Stimulated activated CD4-positive, alpha-beta T cell treated with anti-CD3 and anti-CD28 coated beads, Interleukin-2, amount 100 ng/mL, for 48 hours (primary cell): ENCODE measurements at regions not wholly inside any gene's neighbourhood (a gene's known extent, or its start where the extent isn't known, plus 50 kb on each side); places are given as distances from the start of the nearest gene placed in this dataset.
"Not testable (repeated sequence)": the region's sequence is repeated elsewhere in the genome, so short reads cannot be mapped to it uniquely, and the experiment has no call there.

ENCODE experiments used
- DNase-seq, 2 donors: peaks; one replicate each; pipeline ENCODE4 v3.0.0-alpha.2; 2020

DNA sequence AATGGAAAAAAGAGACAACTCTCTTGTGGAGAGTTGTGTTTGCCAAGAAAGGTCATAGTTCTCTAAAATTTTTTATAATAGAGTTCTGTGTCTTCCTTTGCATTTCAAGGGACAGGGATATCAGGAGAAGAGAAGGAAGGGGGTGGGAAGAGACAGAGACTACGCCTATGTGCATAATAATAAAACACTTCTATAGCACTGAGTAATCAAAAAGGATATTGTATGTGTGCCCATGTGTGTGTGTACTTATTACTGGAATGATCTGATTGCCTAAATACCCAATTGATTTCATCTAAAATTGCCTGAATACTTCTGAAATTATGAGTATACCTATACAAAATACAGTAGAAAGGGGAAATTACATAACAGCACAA is 803.7 kb upstream of the ACVR2A start:
- no peak for DNase-seq

DNA sequence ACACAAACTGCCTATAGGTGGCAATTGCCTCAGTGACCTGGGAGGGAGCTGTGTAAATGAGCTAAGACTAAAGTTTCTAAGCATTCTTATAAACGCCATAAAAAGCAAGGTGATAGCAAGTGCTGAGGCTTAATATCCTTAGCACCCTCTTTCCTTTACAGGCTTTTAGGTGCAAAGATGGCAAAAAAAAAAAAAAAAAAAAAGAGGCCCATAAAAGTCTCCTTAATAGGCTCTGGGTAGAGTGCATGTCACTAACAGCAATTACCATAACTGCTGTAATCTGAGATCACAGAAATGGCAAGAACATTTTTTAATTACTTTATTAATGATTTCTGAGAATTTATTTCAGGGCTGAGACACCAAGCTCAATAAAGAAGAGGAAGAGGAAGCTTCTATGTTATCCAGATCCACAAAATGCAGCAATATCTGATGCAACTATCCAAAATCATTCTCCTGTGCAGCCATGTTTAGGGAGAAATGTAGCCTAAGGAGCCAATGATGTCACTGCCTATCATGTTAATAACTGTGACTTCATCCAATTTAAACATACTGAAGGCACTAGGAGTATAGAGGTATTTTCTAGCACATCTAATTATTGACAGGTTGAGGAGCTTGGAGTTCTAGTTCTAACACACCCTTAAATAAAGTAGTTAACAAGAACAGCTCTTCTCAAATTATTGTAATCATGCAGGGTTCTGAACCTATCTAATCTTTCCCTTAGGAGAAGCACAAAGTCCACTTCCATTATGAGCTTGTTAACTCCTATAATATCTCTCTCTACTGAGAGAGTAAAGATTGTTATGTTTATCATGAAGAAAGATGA is 804.3 kb upstream of the ACVR2A start:
- no peak for DNase-seq

- no peak for DNase-seq
Measured at GRCh38 chr2:147037048-147037447, 807.8 kb upstream of the ACVR2A start.

DNA sequence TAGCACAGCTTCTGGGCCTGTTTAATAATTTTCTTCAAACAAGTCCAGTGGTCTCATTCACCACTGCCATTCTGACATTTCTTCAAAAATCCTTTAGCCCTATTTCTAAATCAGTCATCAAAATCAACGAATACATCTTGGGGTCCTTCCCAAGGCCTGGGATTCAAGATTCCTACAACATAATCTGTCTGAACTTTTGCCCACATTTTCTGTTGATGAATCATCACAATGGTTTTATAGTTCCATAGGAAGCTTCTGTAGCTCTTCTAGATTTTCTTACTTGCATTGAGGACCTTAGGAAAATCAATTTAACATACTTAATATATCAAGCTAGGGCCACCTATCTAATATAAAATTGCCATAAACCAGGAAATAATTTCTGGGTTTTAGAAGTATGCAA is 811.8 kb upstream of the ACVR2A start:
- DNase-seq, result no peak

DNA sequence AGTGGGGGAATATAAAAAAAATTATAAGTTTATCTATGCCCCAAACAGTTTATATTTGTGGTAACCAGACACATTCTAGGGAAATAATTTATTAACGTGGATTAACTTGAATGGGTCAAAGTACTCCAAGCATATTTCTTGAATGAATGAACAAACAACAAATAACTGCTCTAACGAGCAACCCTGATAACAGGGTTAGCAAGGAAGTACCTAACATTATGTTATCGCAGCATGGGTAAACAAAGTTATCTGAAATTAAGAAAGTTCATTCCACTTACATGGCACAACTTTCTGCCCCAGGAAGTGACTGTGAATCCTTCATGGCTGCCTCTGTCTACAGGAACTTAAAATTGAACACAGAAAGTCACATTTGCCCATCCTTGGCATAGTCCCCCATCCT is 812.9 kb upstream of the ACVR2A start:
- no peak for DNase-seq

DNA sequence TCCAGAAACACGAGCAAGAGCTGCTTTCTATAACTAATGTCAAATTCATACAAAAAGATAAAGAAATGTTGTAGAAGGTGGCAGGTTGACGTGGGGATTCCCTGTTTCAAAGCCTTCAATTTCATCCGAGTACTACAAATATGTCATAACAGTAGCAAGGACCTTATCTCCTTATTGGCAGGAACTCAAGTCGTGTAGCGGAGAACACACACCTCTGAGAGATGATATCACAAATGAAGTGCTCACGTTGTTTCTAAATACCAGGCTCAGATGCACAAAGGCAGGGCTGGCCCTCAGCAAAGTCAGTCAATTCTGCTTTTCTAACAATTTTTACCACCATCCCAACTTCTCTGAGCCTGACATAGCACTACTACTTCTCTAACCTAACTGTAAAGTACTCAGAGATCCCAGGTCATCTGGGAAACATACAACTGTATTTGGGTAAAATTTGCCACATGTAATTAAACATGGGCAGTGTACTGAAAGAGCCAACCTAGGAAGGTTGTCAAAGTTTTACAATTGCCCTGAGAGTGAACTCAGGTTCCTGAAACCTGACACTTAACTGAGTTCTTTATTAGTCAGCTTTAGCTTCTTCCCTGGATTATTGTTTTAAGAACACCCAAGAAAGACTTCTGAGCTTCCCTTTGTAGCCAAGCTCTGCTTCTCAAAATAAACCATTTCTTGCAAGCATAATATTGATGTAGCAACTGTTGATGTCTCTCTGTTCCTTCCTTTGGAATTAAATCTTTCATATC is 813.7 kb upstream of the ACVR2A start:
- DNase-seq, result no peak

DNA sequence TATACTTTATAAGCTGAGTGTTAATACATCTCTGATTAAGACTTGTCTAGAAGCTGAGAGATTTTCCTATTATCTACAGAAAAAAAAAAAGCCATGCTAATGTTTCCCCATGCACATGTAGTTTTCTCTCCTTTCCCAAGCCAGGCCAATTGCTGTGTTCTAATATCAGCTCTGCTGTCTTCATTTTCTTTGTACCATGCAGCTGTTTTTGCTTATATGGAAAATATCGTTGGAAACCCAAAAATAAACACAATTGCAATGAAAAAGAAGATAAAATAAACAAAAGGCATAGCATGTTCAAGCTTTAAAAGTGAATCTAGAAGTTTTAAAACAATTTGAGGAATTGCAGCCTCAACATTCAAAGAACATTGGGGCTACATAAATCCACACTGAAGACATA is 817.4 kb upstream of the ACVR2A start:
- DNase-seq, result no peak

DNA sequence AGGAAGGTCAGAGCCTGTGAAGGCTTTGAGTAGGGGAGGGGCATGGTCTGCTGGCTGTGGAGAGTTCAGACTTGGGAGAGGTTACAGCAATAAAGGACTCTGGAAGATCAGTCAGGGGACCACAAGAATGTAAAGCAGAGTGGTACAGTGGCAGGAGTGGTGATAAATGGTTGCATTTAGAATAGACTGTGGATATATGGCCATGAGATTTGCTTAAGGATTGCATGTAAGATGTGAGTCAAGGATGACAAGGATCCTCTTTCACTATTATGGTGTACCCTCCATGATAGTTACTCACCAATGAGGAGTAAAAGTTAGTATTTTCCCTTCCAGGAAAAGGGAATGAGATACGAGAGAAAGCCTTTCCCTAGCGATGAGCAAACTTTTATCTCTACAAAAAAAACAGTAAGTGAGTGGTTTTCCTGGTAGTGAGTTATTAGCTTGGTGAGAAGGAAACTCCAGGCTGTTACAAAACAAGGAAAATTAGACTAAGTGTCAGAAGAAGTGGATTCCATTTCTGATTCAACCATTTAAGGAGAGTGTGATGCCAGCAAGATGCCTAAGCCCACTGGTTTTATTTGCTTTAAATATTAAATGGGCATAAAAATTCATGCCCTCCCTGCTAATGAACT is 818.0 kb upstream of the ACVR2A start:
- DNase-seq, result no peak

DNA sequence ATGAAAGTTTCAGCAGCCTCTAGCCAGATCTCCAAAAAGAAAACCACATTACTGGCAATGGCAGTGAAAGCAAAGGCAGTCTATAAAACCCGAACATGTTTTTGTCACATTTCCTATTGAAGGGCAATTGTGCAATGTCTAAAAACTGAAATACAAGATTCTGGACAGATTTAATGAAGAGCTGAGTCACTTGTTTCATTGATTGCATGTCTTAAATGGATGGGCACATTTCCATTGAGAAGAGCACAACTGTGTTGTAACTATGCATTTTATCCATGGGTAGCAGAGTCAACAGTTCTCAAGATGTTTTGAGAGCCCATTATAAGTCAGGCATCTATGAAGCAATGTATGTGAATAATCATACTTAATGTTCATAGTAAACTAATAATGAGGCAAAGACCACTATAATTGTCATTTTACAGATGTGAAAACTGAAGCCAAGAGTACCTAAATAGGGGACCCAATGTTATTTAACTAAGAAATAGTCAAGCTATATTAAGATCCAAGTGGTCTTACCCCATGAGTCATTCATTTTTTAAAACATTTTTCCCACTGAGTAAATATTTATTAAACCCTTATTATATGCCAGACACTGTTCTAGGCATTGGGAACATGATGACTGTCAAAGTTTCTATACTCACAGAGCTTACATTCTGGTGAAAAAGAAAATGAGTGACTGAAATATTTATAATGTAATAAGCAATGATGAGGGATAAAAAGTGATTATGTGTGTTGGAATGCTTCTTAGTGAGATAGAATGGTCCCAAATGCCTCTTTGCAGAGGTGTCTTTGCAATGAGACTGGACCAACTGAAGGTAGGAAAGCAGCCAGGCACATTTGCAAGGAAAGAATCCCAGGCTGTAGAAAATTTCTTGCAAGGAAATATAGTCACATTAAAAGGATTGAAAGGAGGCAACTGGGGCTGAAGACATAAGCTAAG is 818.9 kb upstream of the ACVR2A start:
- DNase-seq, result no peak

DNA sequence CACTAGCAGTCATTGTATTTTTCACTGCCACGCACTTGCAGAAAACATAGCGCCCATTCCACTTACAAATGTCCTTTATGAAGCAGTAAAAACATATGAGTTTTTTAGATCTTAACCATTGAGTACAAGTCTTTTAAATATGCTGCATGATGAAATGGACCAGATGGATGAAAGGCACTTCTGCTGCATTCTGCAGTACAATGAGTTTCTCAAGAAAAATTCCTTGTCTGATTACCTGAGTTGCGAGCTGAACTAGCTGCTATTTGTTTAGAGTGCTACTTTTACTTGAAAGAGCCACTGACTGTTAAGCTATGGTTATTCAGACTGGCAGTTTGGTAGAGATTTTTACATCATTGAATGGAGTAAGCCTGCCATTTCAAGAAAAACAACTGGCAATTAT is 825.5 kb upstream of the ACVR2A start:
- DNase-seq, result no peak

GRCh38 chr2:147017951-147018645 is 826.7 kb upstream of the ACVR2A start:
- DNase-seq, result no peak

DNA sequence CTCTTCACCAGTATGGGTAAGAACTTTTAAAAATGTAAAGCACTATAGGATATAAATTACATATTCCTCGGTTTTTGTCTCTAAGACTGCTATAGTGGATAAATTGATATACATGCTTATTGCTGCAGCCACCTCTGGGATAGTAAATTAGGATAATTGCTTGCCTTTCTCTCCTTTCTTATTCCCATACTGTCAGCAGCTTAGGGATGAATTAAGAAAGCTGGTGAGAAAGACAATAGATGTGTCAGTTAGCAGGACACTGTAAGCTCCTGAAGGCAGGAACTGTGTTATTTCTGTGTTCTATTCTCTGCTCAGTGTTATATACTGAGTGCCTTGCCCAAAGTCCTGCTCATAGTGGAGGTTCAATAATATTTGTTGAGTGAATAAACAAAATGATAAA is 828.6 kb upstream of the ACVR2A start:
- DNase-seq, result no peak

- no peak for DNase-seq
Measured at GRCh38 chr2:147015591-147015990, 829.2 kb upstream of the ACVR2A start.

DNA sequence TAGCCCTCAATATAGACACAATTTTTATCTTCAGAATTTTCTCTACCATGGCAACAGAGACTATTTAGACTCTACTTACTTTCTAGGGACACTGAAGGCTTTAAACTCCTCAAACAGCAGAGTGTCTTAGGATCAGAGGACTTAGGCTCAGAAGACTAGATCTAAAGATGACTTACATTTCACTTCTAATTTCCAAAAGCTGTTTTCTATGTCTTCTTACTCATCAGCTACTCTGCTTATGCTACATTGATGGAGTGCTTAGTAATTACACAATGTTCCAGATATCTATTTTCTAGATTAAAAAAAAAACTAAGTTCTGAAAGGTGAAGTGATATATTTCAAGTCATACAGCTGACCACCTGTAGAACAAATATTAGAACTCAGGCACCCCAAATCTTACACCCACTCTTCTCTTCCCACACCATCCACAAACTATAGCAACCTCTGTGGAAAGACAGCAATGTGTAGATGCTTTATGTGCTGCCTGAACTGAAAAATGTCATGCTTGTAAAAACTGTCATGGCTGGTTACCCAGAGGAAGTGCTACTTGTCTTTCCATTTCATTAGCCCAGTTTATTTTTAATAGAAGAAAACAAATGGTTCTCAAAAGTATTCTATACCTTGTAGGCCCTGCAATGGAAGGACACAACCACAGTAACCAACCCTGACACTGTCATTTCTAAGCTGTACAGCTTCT is 831.0 kb upstream of the ACVR2A start:
- no peak for DNase-seq

- DNase-seq, result no peak
Measured at GRCh38 chr2:147008481-147008880, 836.3 kb upstream of the ACVR2A start.

DNA sequence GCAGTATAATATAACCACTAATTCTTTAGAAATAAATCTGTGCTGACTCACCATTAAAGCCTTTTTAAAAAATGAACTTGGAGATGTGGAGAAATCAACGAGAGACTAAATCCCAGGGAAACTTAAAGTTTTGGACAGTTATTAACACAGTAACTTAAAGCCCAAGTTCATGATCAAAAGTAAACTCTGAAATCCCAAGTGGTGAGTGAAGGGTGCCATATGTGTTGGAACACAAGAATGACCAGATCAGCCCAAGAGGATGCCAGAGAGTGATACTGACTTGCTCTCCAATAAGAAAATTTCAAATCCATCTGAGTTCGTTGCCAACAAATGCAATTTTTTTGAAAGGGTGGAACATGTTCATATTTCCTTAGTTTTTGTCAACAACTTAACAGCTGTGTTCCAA is 838.1 kb upstream of the ACVR2A start:
- no peak for DNase-seq

DNA sequence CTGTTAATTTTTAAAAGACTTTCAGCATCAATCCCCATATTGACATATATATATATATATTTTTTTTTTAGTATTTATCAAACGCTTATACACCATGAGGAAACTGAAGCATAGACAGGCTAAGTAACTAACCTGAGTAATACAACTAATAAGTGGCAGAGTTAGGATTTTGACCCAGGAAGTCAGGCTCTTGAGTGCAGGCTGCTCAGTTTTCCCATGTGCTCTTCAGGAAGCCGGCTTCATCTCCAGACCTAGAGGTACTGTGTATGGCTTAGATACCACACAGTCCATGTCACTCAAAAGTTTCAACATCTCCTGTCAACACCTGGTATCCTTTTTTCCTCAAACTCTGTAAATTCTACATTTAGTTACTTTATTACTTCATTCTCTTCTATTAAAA is 841.7 kb upstream of the ACVR2A start:
- DNase-seq, result no peak

GRCh38 chr2:147002256-147002655 is 842.6 kb upstream of the ACVR2A start:
- DNase-seq, result no peak

DNA sequence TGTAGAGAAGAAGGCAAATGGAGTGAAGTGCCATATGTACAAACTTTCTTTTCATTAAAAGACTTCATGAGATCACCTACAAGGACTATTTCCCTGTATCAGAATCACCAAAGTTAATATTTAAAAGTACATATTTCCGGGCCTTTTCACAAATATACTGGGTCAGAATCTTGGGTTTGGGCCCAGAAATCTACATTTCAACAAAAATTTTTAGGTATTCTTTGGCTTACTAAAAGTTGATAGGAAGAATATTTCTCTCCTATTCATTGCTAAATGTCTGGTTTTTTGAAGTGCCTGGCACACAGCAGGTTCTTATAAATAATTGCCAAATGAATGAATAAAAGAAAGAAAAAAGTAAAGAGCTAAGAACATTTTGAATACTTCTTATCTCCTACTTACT is 843.8 kb upstream of the ACVR2A start:
- no peak for DNase-seq

DNA sequence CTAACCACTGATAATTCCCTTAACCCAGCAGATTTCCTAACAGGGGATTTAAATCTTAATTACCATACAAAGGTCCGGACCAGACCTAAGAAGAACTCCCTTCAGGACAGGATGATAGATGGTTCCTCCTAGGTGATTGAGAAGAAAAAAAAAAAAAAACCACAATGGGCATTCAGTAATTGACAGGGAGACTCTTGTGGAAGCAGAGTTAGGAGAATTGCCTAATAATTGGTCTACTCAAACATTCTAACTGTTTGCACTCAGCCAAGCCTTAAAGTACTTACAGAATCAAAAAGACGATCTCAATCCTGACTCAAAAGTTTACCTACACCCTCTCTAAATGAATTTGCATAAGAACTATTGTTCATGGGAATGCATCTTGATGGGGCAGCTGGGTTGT is 844.7 kb upstream of the ACVR2A start:
- DNase-seq, result not testable (repeated sequence)

GRCh38 chr2:146997945-146998344 is 846.9 kb upstream of the ACVR2A start:
- DNase-seq, result no peak

DNA sequence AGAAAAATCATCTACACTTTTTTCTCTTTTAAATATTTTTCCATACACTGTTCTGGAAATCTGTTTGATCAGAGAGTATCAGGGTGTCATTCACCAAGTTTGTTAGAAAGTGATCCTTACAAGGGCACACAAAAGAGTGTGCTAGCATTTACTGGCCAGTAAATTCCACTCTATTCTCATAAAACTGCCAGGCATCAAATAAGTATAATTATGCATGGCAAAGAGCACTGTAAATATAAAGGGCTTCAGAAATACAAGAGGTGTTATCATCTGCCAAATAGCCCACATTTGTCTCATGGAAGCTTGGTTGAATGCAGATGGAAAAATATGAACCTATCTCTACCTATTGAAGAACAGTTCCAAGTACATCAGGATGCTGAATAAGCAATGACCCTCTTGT is 847.3 kb upstream of the ACVR2A start:
- DNase-seq, result no peak
